HCT116 (cell line): ENCODE measurements at regions not wholly inside any gene's neighbourhood (a gene's known extent, or its start where the extent isn't known, plus 50 kb on each side); places are given as distances from the start of the nearest gene placed in this dataset.

Experiments used
- ATAC-seq: fragments of 200-7000 bp; cut with Tn5 transposase; 2 replicates; pipeline ENCODE4 v1.9.1; 2020; ENCODE audit warnings: mild to moderate bottlenecking, moderate library complexity
- BruUV-seq: library from RNA; stranded (reverse); fragments of 400-500 nt; replicated peaks from 2 replicates; lab custom pipeline; 2021; lab: Mats Ljungman, UMichigan
- CTCF ChIA-PET: fragments of 300-600 bp; sonication (Branson Sonifier 250); formaldehyde crosslinking; loops from one replicate; lab custom pipeline; 2021; ENCODE audit warnings: antibody characterized with exemption; lab: Charles Lee
- POLR2A ChIA-PET: fragments of 300-600, 350-600 bp; sonication (Branson Sonifier 250); formaldehyde crosslinking; loops from one replicate; lab custom pipeline; 2021; ENCODE audit warnings: antibody characterized with exemption; lab: Charles Lee
- RAD21 ChIA-PET, 2 experiments: fragments of 300-600 bp; sonication (Branson Sonifier 250); formaldehyde crosslinking; loops; one replicate each; lab custom pipeline; 2023; ENCODE audit warnings: low total read pairs in 2 of 2; ENCODE audit not compliant: uncharacterized antibody in 2 of 2, unreplicated experiment in 2 of 2, low non-redundant PET in 1 of 2; lab: Charles Lee
- DNase-seq: peaks from one replicate; pipeline ENCODE4 v3.0.0-alpha.2; 2010; ENCODE audit warnings: low read depth, low spot score
- H2AFZ ChIP-seq: fragments of 200-600 bp; shearing (Covaris generic), sonication (generic); 2 replicates; pipeline ENCODE4 v1.6.1; 2017; ENCODE audit warnings: low read depth, mixed run types, mixed read lengths, antibody characterized with exemption, low read length; ENCODE audit not compliant: poor library complexity, severe bottlenecking
- H3K27ac ChIP-seq: 2 replicates; pipeline ENCODE4 v1.5.1; 2012; ENCODE audit warnings: low read depth, low read length
- H3K27me3 ChIP-seq: fragments of 200-600 bp; sonication (generic); 2 replicates; pipeline ENCODE4 v1.6.1; 2016; ENCODE audit warnings: mixed run types, low read length, mixed read lengths; ENCODE audit not compliant: insufficient read depth
- H3K36me3 ChIP-seq, 2 experiments: fragments of 200-500 bp in 1 of 2; fragments of 200-600 bp in 1 of 2; sonication (Bioruptor generic) in 1 of 2; sonication (generic) in 1 of 2; 2 replicates each; pipeline versions ENCODE4 v1.5.1 to v1.6.1; 2014 to 2016; ENCODE audit warnings: low read length in 2 of 2, inconsistent platforms in 1 of 2, mixed read lengths in 1 of 2, mixed run types in 1 of 2; ENCODE audit not compliant: insufficient read depth in 2 of 2, control insufficient read depth in 1 of 2
- H3K4me1 ChIP-seq, 2 experiments: fragments of 200-600 bp in 1 of 2; sonication (generic) in 1 of 2; 2 replicates each; pipeline versions ENCODE4 v1.5.1 to v1.6.1; 2012 to 2017; ENCODE audit warnings: low read length in 2 of 2, inconsistent platforms in 1 of 2, mild to moderate bottlenecking in 1 of 2, mixed read lengths in 1 of 2, mixed run types in 1 of 2, moderate library complexity in 1 of 2; ENCODE audit not compliant: insufficient read depth in 2 of 2, control insufficient read depth in 1 of 2
- H3K4me2 ChIP-seq: fragments of 200-600 bp; sonication (generic); 2 replicates; pipeline ENCODE4 v1.6.1; 2017; ENCODE audit warnings: mixed run types, low read length, mixed read lengths
- H3K4me3 ChIP-seq, 2 experiments: fragments of 200-600 bp in 1 of 2; sonication (generic) in 1 of 2; replicated peaks in 1 of 2; 2 replicates each; pipeline ENCODE4 v1.5.1; 2011 to 2016; ENCODE audit warnings: low read length in 2 of 2, control low read depth in 1 of 2, low read depth in 1 of 2, mild to moderate bottlenecking in 1 of 2, mixed read lengths in 1 of 2, mixed run types in 1 of 2
- H3K79me2 ChIP-seq: fragments of 200-600 bp; sonication (generic); 2 replicates; pipeline ENCODE4 v1.6.1; 2017; ENCODE audit warnings: mild to moderate bottlenecking, mixed run types, low read length, moderate library complexity, mixed read lengths; ENCODE audit not compliant: insufficient read depth
- H3K9ac ChIP-seq: fragments of 200-600 bp; sonication (generic); 2 replicates; pipeline ENCODE4 v1.6.1; 2016; ENCODE audit warnings: low read length, mixed read lengths
- H3K9me2 ChIP-seq: fragments of 200-600 bp; sonication (generic), shearing (Covaris generic); 2 replicates; pipeline ENCODE4 v1.6.1; 2017; ENCODE audit warnings: mixed run types, mild to moderate bottlenecking, moderate library complexity; ENCODE audit not compliant: insufficient read depth
- H3K9me3 ChIP-seq, 2 experiments: fragments of 200-500 bp in 1 of 2; fragments of 200-600 bp in 1 of 2; sonication (Bioruptor generic) in 1 of 2; sonication (generic) in 1 of 2; 2 replicates each; pipeline ENCODE4 v1.6.1; 2014 to 2017; ENCODE audit warnings: low read length in 2 of 2, mixed read lengths in 2 of 2, inconsistent platforms in 1 of 2, low read depth in 1 of 2, mild to moderate bottlenecking in 1 of 2, mixed run types in 1 of 2, moderate library complexity in 1 of 2; ENCODE audit not compliant: control insufficient read depth in 1 of 2, insufficient read depth in 1 of 2
- H4K20me1 ChIP-seq: fragments of 200-600 bp; sonication (generic), shearing (Covaris generic); 2 replicates; pipeline ENCODE4 v1.6.1; 2017; ENCODE audit warnings: mixed run types, mild to moderate bottlenecking, moderate library complexity; ENCODE audit not compliant: insufficient read depth
- CBX3 ChIP-seq: IDR thresholded peaks from 2 replicates; pipeline ENCODE4 v1.6.1; 2012; ENCODE audit warnings: low read depth
- EGR1 ChIP-seq: IDR thresholded peaks from 2 replicates; pipeline ENCODE4 v1.6.1; 2012; ENCODE audit warnings: low read depth
- ELF1 ChIP-seq: IDR thresholded peaks from 2 replicates; pipeline ENCODE4 v1.6.1; 2012; ENCODE audit warnings: low read depth, borderline replicate concordance
- EZH2phosphoT487 ChIP-seq: fragments of 200-600 bp; IDR thresholded peaks from 2 replicates; pipeline ENCODE4 v1.6.1; 2018; ENCODE audit warnings: antibody characterized with exemption, borderline replicate concordance
- FOSL1 ChIP-seq: IDR thresholded peaks from 2 replicates; pipeline ENCODE4 v1.6.1; 2012; ENCODE audit warnings: low read depth
- POLR2AphosphoS5 ChIP-seq: IDR thresholded peaks from 2 replicates; pipeline ENCODE4 v1.6.1; 2011; ENCODE audit warnings: mild to moderate bottlenecking, low read depth, low read length, moderate library complexity
- REST ChIP-seq: IDR thresholded peaks from 2 replicates; pipeline ENCODE4 v1.6.1; 2012; ENCODE audit warnings: low read depth
- ZBTB33 ChIP-seq: IDR thresholded peaks from 2 replicates; pipeline ENCODE4 v1.6.1; 2011; ENCODE audit warnings: mild to moderate bottlenecking, low read length, moderate library complexity; ENCODE audit not compliant: insufficient replicate concordance; ENCODE audit errors: extremely low read depth
- ZFX ChIP-seq: fragments of 450-650 bp; IDR thresholded peaks from 2 replicates; pipeline ENCODE4 v1.6.1; 2017
- intact Hi-C: fragments of 100-400 bp; cut with micrococcal nuclease; formaldehyde crosslinking; loops from 2 replicates; pipeline ENCODE4 v1.10.0; 2022
- TF ChIP-seq, protein P1 (sequence below): IDR thresholded peaks from 2 replicates; pipeline ENCODE4 v1.6.1; 2012

DNA sequence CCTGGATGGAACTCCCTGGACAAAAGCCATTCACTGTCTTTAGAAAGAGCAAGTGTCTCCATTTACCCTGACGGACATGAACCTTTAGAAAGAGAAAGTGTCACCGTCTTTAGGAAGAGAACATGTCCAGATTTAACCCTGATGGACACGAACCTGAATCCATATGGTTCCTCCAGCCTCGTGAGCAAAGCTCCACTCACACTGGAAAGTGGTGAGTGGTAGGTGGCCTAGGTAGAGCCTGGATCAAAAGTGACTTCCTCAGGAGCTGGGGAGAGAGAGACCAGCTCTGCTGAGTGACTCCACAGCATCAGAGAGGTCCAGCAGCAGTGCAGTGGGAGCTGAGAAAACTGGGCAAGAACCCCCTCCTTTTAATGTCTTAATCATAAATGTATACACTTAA lies 59.8 kb upstream of the IRS2 start:
- intact Hi-C loops: no loop called here
- no peaks in the 10 kb centered on the region for H3K9me3 ChIP-seq
- TF ChIP-seq FOSL1 (no peak), ELF1 (no peak), EZH2phosphoT487 (no peak), EGR1 (no peak), REST (no peak), ZFX (no peak)
- TF ChIP-seq, protein P1, sequence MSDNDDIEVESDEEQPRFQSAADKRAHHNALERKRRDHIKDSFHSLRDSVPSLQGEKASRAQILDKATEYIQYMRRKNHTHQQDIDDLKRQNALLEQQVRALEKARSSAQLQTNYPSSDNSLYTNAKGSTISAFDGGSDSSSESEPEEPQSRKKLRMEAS: no peak
- ChIA-PET RAD21 (no interaction called here), CTCF (no interaction called here), POLR2A (no interaction called here)
- no TSS peak for BruUV-seq
- H4K20me1 ChIP-seq: no peaks in the 10 kb centered on the region
- no peaks in the 10 kb centered on the region for H3K9me2 ChIP-seq
- H2AFZ ChIP-seq: no peak overlapping the region
- no peaks in the 10 kb centered on the region for H3K79me2 ChIP-seq
- ATAC-seq (no peak), DNase-seq (no peak)
- H3K27me3 ChIP-seq: no peaks in the 10 kb centered on the region
- H3K4me1 ChIP-seq: peaks cover 0 to under 1% of the 10 kb centered on the region in 2 experiments; a peak in 1 of 4 replicates
- H3K36me3 ChIP-seq: no peaks in the 10 kb centered on the region
- H3K27ac ChIP-seq: no peak overlapping the region
- H3K4me3 ChIP-seq: no peak overlapping the region
- no peak overlapping the region for H3K9ac ChIP-seq
- no peak overlapping the region for H3K4me2 ChIP-seq

DNA sequence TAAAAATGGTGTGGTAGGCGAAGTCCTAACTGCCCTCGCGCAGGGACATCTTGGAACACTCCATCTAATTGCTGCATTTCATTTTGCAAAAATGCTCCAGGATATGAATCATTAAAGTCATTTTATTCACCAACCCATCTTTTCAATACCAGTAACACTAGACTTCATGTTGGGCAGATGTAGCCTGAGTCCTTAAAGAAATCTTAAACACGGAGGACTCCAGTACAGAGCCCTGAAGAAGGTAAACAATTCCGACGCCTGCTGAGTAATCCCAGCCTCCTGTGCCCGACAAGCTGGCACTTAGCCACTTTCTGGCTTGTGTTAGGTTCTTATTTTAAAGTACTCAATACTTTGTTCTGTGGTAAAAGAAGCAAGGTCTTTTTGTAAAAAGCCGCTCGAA lies 58.0 kb upstream of the IRS2 start:
- ChIA-PET CTCF (no interaction called here), POLR2A (no interaction called here), RAD21 (no interaction called here)
- intact Hi-C loops: no loop called here
- H3K9me3 ChIP-seq: no peaks in the 10 kb centered on the region
- BruUV-seq: no TSS peak
- H3K36me3 ChIP-seq: no peaks in the 10 kb centered on the region
- no peaks in the 10 kb centered on the region for H3K79me2 ChIP-seq
- ATAC-seq: no peak
- DNase-seq: no peak
- no peak overlapping the region for H3K4me3 ChIP-seq
- no peaks in the 10 kb centered on the region for H4K20me1 ChIP-seq
- no peaks in the 10 kb centered on the region for H3K27me3 ChIP-seq
- peaks cover 0 to 16% of the 10 kb centered on the region in 2 experiments; a peak in 2 of 4 replicates for H3K4me1 ChIP-seq
- no peak overlapping the region for H3K4me2 ChIP-seq
- H3K27ac ChIP-seq: no peak overlapping the region
- H2AFZ ChIP-seq: no peak overlapping the region
- H3K9me2 ChIP-seq: no peaks in the 10 kb centered on the region
- no peak overlapping the region for H3K9ac ChIP-seq
- TF ChIP-seq REST: no peak
- no peak for TF ChIP-seq EGR1
- no peak for TF ChIP-seq FOSL1
- TF ChIP-seq, protein P1: no peak
- TF ChIP-seq CBX3: no peak
- TF ChIP-seq ZBTB33: no peak
- TF ChIP-seq POLR2AphosphoS5: no peak
